DMS 273 (cell line): ENCODE measurements at regions not wholly inside any gene's neighbourhood (a gene's known extent, or its start where the extent isn't known, plus 50 kb on each side); places are given as distances from the start of the nearest gene placed in this dataset.

Experiments used
- DNase-seq: peaks from one replicate; lab custom pipeline; 2025; ENCODE audit not compliant: unreplicated experiment; lab: John Stamatoyannopoulos, UW

DNA sequence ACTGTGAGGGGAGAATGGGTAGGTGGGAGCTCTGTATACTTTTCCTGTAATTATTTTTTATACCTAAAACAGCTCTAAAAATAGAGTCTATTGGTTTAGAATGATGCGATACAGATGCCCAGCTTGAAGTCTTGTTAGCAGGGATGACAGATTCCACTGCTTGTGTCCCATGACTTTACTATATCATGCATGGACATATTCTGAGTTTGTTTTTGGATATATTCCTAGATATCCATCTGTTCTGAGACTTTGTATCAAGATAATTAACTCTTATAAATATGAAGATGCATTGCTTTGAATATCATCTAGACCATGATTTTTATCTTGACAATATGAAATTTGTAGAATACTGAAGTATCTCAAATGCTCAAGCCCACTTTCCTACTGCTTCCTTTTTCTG, 1058.1 kb downstream of the RAPGEF2 start:
- no peak for DNase-seq

DNA sequence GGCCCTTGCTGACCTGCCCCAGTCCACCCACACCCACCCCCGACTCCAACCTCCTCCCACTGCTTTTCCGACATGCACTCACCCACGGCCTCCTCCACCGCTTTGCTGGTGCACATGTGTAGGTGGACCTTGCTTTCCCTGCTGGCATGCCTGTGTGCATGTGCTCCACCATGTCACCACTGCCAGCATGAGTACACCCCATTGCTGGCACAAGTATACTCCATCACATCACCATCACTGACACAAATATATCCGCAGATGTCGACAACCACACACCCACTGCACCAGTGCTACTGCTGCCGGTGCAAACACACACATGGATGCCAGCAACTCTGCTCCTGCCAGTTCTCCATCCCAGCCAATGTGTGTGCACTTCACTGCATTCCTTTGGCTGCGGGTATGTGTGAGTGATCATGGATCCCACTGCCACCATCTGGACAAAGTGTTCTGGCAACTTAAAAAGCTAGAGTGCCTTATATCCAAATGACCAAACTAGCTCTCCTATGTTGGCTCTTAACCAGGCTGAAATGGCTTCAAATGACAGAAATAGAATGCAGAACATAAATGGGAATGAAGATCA, 1072.3 kb downstream of the RAPGEF2 start:
- peak; percentile 26 for DNase-seq

DNA sequence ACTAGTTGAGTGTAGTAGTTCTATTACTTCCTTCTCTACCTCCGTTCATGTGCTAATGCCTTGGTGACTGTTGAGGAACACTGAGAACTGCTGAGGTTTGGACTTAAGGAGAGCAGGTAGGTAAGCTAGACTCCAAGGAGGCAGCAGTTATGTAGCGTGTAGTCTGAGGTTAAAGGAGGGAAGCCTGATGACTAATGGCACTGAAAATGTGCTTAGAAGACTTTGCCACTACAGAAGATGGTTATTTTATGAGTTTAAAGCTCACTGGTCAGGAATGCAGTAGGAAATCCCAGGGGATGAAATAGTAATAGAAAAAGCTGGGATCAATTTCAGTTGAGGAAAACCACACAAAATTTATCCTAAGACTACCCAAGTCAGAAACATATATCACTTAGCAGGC, 1077.3 kb downstream of the RAPGEF2 start:
- no peak for DNase-seq

DNA sequence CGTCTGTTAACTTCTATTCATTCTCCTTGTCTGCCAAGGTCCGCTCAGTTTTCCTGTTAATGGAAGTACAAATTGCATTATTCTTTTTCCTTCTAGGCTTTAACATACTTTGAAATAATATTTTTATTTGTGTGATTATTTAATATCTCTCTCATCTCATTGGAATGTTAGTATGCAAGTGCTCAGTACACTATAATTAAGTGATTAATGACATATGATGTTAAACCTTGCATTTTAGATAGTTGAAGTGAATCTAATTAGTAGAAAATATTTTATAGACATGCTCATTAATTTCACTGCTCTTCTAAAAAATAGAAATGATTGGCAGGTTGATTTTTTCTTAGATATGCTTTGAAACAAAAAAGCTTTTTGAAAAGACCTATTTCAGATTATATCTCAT, 1079.8 kb downstream of the RAPGEF2 start:
- DNase-seq, result no peak

DNA sequence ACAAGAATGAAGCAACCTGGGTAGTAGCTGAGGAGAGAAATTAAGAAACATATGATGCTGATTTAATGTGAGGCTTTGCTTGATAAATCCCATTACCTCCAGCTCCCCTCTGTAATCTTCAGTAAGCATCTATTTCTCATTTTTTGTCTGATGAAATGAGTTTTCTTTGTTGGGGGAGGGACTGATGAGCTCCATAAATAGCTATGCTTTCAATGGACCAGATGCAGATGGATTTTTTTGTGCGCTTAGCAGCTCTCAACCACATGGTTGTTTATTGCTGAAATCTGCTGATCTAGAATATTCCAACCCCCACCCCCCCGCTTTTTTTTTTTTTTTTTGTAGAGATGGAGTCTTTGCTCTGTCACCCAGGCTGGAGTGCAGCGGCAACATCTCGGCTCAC, 1082.0 kb downstream of the RAPGEF2 start:
- DNase-seq, result no peak

DNA sequence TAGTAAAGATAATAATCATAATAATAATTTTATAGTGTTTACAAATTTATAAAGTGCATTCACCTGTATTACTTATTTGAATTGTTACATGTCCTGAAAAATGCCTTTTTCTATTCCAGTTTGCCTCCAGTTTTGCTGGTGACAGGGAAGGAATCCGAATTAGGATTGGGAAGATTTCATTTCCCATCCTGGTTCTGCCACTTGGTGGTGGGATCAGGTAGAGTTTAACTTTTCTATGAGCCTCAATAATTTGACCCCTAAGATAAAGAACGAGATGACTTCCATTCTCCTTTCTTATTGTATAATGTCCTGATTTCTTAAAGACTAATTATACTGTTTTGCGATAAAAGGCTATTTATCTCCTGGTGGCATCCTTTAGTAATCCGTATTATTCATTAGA, 1090.9 kb downstream of the RAPGEF2 start:
- DNase-seq, result no peak

DNA sequence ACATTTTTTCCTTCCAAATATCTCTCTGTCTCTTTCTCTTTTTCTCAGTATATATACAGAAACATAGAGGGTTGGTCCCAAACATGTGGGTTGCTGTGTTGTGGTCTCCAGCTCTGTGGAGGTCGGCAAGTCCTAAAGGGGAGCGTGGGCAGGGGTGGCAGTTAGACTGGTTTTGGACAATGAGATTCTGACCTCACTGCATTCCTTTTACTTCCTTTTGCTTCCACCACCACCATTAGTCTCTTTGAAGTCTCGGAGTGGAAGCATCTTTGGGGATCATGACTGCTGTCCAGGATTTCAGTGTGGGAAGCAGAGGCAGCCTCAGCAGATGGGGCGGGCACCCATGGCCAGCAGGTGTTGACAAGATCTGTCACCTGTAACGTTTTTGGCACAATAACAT, 1091.8 kb downstream of the RAPGEF2 start:
- DNase-seq, result no peak

DNA sequence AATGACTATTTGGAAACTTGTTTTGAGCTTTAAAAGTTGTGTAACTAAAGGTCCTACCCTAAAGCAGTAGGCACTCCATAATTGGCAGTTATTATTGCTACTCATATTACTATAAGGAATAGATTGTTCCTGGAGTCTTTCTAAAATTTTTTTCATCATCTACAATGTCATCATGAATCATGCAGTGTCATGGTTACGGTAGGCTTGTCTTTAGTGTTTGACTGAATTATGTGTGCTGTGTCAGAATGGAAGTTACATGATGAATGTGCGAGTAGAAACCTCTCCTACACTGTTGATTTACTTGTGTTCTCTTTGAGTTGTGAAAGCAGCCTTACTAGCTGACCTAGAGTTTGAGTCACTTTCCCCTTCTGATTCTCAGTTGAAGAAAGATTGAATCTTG, 1099.9 kb downstream of the RAPGEF2 start:
- DNase-seq, result no peak

DNA sequence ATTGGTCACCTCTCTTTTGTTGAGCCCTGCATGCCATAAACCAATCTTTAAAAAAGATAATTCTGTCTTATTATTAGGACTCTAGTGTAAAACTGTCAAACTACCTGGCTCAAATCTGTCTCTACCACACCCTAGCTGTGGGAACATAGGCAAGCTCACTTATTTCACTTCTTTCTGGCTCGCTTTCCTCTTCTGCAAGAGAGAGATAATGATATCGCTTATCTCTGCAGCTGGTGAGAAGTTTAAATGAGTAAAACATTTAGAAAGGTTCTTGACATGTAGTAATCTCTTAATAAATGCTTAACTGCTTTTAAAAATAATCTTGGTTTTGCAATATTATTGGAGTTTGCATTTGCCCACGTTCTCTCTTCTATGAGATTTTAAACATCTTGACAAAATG, 1109.2 kb downstream of the RAPGEF2 start:
- no peak for DNase-seq

DNA sequence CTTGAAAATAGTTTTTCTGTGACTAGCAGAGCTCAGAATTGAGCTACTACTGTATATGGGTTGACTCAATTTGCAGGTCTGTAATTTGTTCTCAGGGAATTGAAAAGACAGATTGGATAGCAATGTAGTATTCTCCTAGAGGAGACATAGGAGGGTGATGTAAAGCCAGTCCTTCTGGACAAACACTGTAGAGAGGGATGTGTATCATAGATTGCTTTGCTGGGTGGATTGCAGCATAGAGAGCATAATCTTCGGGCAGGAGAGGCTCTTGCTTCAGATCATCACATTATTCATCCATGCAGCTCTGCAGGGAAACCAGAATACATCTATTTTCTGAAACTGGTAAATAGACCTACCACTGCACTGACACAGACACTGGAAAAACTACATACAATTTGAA, 1110.5 kb downstream of the RAPGEF2 start:
- no peak for DNase-seq

DNA sequence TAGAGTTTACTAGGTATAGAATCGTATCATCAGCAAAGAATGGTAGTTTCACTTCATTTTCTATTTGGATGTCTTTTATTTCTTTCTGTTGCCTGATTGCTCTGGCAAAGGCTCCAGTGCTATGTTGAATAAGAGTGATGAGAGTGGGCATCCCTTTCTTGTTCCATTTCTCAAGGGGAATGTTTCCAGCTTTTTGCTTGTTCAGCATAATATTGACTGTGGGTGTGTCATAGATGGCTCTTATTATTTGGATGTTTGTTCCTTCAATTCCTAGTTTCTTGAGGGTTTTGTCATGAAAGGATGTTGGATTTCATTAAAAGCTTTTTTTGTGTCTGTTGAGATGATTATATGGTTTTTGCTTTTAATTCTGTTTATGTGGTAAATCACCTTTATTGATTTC, 1114.5 kb downstream of the RAPGEF2 start:
- DNase-seq, result no peak

DNA sequence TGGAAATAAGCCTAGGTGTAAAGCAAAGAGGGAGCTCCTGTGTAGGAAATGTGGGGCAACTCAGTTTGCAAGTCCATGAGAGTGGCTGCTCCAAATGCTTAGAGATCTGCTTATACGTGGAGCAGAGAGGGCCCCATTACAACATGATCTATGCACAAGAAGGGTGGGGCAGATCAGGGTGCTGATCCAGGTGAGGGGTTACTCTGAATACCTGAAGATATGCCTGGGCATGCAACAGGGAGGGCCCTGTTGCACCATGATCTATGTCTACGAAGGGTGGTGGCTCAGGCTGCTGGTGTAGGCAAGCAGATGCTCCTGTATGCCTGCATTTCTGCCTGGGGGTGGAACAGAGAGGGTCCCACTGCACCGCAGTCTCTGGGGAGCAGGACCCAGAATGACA, 1121.2 kb downstream of the RAPGEF2 start:
- DNase-seq, result no peak

DNA sequence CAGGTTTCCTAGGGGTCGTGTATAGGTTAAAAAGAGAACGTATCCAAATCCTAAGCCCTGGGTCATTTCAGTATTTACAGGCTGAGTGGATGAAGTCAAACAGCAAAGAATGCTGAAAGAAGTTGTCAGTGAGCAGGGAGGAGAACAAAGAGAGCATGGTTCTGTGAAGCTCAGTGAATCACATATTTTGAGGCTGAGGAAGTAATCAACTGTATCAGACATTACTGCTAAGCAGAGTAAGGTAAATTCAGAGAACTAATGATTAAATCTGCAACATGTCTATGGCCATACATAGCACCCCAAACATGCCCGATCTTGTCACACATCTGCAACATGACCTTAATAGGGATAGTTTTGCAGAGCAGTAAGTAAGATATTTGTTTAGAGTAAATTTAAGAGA, 1130.3 kb downstream of the RAPGEF2 start:
- DNase-seq, result no peak

DNA sequence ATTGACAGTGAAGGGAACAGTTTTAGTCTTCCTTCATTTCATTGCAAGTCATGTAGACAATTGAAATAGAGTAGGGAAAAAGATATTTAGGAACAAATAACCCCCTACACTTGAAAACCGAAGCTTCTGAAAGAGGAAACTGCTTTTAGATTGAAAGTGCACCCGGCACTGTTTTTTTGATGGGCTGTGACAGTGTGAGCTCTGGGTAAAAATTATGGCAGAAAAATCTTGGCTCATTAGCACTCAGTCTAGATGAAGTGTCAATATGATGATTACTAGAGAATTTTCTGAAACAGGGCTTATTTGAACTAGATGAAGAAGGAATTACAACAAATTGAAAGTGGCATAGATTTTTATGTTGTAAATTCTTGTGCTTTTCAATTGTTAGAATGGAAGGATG, 1132.4 kb downstream of the RAPGEF2 start:
- DNase-seq, result no peak

DNA sequence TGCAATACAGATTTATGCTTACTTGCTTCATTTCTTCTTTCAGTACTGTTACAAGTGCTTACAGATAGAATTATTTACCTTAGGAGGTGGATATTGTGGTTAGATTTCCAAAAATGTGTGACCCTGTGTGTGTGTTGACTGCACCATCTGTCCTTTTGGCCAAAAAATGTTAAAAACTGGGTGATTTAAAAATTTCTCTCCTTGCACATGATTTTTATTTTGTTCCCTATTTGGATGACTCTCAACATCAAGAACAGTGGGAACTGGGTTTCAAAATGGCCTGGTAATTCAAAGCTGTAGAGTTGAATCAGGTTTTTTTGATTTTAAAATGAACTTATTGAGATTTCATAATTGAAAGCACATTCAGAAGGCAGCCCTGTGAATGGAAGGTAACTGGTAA, 1132.9 kb downstream of the RAPGEF2 start:
- no peak for DNase-seq

DNA sequence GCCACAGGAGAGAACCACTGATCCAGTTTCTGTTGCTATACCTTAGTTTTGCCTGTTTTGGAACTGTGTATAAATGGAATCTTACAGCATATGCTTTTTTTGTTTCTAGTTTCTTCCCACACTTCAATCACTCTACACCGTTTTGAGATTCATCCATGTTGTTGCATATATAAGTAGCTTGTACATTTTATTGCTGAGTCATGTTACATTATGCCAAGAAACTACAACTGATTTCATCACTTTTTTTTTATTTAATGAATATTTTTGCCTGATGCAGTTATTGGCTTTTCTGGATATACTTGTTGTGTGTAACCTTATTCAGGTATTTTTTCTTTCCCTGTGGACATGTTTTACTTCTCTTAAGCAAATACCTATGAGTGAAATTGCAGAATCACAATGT, 1135.9 kb downstream of the RAPGEF2 start:
- no peak for DNase-seq

DNA sequence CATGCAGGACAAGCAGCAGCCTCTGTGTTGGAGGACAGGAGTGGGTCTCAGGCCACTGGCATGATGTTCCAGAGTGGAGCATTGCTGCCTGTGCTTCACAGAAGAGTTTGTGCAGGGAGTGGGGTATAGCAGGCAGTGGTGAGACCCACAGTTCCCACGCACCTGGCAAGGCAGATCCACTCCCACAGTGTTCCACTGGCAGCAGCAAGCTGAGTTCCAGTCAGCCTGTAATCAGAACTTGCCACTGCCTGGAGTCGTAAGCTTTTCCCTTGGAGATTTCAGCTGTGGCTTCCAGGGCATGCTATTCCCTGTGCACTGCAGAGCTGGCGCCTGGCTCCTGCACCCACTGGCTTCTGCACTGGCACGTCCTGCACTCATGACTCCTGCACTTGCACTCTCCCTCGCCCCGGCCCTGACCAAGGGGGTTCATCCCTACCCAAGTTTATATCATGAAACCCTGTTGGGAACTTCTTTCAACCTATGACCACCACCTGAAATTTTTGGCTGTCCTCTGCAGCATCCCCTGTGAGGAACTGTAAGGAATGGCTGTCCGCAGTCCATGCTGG, 1144.3 kb downstream of the RAPGEF2 start:
- no peak for DNase-seq

DNA sequence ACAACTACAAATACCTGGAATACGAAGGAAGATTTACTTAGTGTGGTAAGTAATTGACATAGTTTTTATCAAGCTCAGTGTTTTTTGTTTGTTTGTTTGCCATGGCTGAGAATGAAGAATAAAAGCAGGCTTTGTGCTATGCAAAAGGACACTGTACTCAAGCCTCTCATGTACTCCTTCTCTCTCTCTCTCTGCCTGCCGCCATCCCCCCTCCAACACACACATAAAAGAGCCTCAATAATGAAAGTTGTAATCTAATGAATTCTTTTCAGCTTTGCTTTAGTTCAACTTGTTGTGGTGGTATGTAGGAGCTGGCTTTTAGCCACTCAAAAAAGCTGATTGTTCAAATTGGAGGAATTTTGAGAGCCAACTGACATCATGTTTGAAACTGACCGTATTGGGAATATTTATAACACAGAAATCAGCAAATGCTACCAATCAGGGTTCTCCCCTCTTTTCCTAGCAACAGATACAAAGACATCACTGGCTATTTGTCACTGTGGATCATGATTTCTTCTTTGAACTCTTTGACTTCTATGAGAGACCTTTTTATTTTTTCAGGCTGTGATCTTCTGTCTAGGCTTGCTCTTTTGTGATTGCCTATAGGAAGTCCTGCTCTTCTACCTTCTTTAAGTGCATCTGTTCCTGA, 1148.8 kb downstream of the RAPGEF2 start:
- no peak for DNase-seq

DNA sequence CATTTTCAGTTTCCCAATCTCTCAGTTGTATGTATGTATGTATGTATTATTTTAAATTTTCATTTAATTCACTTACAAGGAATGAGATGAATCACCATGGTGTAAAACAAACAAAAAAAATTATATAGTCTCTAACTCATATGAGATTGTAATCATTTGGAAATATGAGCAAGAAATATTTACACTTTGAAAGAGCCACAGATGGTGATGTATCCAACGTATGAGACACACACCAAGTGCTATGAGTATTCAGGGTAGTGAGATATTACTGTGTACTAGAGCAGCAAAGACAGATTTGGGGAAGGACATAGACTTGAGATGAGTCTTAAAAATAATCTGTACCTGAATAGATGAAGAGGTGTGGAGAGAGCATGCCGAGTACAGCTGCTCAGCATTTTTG, 1154.4 kb downstream of the RAPGEF2 start:
- no peak for DNase-seq

DNA sequence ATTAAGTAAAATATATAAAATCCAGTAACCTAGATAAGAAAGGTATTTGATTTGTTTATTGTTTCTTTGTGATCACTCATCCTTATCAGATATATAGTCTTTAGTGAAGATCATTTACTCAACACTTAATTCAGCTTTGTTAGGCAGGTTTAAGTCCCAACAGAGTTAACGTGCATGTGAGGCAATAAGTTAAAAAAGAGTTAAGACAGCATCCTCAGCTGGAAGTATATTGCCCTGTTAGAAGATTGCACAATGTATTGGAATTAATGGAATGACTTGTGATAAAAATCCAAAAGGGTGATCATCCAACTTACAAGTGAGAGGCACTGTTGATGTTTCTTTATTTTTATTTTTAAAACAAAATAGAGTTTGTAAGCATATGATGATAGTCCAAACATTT, 1162.1 kb downstream of the RAPGEF2 start:
- DNase-seq, result no peak

DNA sequence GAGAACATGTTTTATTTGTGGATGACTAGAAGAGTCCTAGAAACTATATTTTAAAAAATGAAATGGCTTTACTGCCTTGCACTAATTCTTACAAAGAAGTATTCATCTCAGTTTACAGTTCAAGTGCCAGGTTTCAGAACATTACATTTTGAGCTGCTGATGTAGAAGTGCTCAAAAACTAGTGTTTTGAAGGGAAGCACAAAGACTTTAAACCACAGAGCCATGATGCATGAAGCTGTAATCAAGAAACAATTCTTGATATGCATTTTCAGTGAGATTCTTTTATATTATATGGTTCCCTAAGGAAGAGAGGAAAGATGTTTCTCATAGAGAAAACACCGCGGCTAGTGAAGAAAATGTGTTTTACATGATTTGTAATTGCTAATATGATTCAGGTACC, 1163.0 kb downstream of the RAPGEF2 start:
- no peak for DNase-seq

DNA sequence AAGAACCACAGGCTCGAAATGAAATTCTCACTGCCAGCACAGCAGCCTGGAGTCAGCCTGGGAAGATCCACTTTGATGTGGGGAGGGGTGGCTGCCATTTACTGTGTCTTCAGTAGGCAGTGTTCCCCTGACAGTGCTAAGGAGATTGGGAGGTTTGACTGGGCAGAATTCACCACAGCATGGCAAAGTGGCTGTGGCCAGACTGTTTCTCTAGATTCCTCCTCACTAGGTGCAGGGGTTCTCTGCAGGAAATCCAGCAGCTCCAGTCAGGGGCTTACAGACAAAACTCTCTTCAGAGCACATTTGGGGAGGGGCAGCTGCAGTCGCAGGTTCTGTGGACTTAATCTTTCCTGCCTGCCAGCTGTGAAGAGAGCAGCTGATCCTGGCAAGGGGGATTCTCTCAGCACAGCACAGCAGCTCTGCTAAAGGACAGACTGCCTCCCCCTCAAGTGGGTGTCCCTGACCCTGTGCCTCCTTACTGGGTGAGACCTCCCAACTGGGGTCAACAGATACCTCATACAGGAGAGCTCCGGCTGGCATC, 1174.0 kb downstream of the RAPGEF2 start:
- no peak for DNase-seq

DNA sequence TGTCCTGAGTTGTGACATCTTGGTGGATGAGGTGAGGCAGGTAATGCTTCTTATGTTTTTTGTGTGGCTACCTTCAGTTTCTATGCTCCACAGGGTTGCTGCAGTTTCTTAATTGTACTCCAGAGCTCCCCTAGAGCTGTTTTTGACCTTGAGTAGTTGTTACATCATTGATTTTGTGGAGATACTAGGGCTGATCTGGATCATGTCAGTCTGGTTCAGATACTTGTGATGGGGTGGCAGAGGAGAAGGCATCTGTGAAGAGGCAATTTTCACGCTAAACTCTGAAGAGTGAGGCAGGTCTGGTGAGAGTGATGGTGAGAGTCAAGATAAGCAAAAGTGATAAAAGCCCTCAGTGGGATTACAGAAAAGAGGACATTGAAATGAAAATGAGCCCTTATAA, 1180.2 kb downstream of the RAPGEF2 start:
- no peak for DNase-seq
